ENCODE measurements at regions not wholly inside any gene's neighbourhood (a gene's known extent, or its start where the extent isn't known, plus 50 kb on each side); places are given as distances from the start of the nearest gene placed in this dataset.
"Not testable (repeated sequence)": the region's sequence is repeated elsewhere in the genome, so short reads cannot be mapped to it uniquely, and the experiment has no call there.

DNA sequence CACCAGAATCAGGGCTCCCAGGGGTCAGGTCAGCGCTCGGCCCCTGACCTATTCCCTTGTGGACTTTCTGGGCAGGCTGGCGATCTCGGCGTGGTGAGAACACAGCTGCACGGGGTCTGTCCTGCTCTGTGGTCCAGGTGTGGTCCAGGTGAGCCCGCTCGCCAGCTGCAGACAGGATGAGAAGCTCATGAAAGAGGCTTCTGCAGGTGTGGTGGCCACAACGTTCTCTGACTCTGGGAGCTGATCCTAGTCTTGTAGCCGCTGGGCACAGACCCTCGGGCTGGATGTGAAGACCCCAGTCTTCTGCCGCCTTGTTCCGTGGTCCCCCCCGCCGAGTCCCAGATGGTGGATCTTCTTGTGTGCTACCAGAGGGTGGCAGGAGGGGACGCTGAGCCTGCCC is 129.7 kb downstream of the RTP5 start:
- DNase-seq (ENCODE audit: low spot score): no peak
- no peak for FAIRE-seq

DNA sequence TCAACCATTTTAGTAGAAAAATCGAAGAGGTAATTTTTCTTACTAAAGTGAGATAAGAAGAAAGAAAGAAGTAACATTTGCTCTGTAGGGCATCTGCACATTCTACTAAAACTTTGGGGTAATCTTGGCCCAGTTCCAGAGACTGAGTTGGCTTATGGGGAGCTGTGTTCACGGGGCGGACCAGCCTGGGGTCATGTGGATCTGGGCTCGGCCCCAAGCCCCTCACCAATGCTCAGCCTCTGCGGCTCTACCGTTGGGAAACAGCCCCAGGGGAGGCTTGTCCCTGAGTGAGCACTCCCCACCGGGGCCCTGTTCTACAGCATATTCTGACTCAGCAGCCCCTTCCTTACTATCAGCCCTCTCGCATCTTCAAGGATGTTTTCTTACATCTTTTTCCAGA is 132.3 kb downstream of the RTP5 start:
- FAIRE-seq: no peak
- DNase-seq (ENCODE audit: low spot score): no peak

DNA sequence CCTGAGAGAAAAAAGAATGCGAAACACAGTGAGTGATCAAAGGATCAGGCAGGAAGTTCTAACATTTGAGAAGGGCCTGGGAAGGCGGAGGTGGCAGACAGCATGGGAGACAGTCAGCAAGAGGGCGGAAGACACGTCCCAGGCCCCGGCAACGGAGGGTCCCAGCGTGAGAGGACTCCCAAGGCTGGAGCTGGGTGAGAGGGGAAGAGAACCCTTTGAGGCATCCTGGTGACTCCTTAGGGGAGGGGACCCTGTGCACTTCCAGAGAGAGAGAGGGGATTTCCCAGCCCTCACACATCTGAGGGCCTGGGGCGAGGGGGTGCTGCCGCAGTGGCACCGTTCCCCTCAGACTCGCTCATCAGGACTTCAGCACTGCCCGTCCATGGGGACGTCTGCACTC is 133.4 kb downstream of the RTP5 start:
- FAIRE-seq (no peak), DNase-seq (ENCODE audit: low spot score) (no peak)

- no peak for DNase-seq (ENCODE audit: low spot score)
- no peak for FAIRE-seq
Measured at GRCh38 chr2:242004223-242004901, 134.8 kb downstream of the RTP5 start.

GRCh38 chr2:242004902-242005230 is 135.3 kb downstream of the RTP5 start:
- FAIRE-seq: no peak
- DNase-seq (ENCODE audit: low spot score): no peak

GRCh38 chr2:242006091-242006634 is 136.6 kb downstream of the RTP5 start:
- DNase-seq (ENCODE audit: low spot score); FAIRE-seq: not testable (repeated sequence)

GRCh38 chr2:242008908-242009307 is 139.4 kb downstream of the RTP5 start:
- not testable (repeated sequence) for FAIRE-seq; DNase-seq (ENCODE audit: low spot score)

DNA sequence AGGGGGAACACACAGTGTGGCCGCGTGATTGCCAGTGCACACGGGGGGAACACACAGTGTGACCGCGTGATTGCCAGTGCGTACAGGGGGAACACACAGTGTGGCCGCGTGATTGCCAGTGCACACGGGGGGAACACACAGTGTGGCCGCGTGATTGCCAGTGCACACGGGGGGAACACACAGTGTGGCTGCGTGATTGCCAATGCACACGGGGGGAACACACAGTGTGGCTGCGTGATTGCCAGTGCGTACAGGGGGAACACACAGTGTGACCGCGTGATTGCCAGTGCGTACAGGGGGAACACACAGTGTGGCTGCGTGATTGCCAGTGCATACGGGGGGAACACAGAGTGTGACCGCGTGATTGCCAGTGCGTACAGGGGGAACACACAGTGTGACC is 140.3 kb downstream of the RTP5 start:
- FAIRE-seq; DNase-seq (ENCODE audit: low spot score): not testable (repeated sequence)

GRCh38 chr2:242010252-242011166 is 141.0 kb downstream of the RTP5 start:
- DNase-seq (ENCODE audit: low spot score); FAIRE-seq: not testable (repeated sequence)

- FAIRE-seq (no peak), DNase-seq (ENCODE audit: low spot score) (no peak)
Measured at GRCh38 chr2:242011167-242011513, 141.6 kb downstream of the RTP5 start.

- FAIRE-seq (no peak), DNase-seq (ENCODE audit: low spot score) (no peak)
Measured at GRCh38 chr2:242011516-242011915, 142.0 kb downstream of the RTP5 start.

- no peak for DNase-seq (ENCODE audit: low spot score)
- no peak for FAIRE-seq
Measured at GRCh38 chr2:242011991-242012764, 142.6 kb downstream of the RTP5 start.

GRCh38 chr2:242012956-242013764 is 143.6 kb downstream of the RTP5 start:
- DNase-seq (ENCODE audit: low spot score): no peak
- FAIRE-seq: no peak

- no peak for FAIRE-seq
- no peak for DNase-seq (ENCODE audit: low spot score)
Measured at GRCh38 chr2:242013771-242014170, 144.2 kb downstream of the RTP5 start.

DNA sequence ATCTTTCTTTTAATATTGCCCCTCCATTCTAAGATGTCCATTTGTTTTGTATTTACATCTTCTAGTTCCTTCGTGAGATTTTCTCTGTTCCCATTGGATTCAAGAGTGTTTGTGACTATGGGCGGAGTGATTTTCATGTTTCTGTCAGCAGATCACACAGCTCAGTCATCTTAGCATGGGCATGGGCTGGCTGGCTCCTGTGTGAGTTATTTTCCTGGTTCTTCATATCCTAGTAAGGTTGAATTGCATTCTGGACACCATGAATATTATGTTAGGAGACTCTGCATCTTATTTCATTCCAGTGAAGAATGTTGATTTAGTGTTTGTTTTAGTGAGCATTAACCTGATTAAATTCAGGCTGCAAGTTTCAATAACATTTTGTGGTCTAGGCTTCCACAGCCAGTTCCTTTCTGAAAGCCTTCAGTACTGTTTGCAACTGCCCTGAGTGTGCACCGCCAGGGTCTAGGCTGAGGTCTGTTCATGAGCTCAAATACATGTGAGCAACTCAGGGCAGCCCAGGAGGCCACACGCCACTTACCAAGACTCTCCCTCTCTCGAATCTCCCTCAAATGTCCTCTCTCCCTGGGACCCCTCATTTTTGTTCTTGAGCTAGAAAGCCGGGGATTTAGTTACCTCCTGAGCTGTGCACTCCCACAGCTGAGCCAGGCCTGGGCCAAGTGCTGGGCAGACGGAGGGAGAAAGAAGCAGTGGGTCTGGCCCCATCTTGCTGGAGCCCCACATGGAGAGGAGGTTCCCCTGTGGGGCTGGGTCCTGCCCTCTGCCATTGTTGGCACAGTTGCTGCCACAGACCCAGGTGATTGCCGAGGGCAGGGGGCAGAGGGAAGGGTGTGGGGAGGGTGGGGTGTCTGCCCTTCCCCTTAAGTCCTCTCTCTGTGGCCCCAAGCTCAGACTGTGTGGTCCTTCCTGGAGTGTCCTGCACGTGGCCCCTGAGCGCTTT is 145.9 kb downstream of the RTP5 start:
- FAIRE-seq (no peak), DNase-seq (ENCODE audit: low spot score) (no peak)

GRCh38 chr2:242017086-242017485 is 147.6 kb downstream of the RTP5 start:
- FAIRE-seq: no peak

DNA sequence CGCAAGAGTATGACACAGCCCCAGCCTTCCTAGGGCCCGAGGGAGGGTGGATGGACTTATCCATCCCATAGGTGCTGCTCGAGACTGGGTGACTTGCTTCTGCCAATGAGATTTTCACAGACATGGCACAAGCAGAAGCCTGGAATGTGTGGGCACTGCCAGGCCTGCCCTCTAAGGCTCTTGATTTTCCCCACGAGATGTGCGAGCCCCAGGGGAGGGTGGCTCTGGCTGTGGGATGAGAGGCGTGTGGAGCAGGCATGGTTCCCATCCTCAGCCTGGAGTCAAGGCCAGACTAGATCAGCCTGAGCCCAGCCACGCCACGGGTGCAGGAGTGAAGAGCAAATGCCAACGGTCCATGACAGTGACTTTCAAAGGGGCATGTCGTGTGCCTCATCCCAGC is 148.9 kb downstream of the RTP5 start:
- not testable (repeated sequence) for DNase-seq (ENCODE audit: low spot score); FAIRE-seq

More at GRCh38 chr2:242017086-242017485, 147.6 kb downstream of the RTP5 start:
- no peak for DNase-seq (ENCODE audit: low spot score)

DNA sequence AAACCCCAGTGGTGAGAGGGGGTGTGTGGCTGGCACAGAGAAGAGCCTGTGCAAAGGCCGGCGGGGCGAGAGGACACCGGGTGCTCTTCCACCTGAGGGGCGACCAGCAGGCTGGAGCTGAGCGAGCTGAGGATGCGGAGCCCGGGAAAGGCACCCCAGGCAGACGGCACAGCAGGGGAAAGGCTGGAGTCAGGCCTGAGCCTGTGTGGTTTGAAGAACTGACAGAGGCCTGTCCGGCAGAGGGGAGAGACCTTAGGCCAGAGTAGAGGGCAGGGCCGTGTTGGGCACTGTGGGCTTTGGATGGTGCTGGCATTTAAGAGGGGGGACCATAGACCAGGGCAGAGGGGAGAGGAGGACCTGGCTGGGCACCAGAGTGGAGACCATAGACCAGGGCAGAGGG is 149.8 kb downstream of the RTP5 start:
- no peak for FAIRE-seq

DNA sequence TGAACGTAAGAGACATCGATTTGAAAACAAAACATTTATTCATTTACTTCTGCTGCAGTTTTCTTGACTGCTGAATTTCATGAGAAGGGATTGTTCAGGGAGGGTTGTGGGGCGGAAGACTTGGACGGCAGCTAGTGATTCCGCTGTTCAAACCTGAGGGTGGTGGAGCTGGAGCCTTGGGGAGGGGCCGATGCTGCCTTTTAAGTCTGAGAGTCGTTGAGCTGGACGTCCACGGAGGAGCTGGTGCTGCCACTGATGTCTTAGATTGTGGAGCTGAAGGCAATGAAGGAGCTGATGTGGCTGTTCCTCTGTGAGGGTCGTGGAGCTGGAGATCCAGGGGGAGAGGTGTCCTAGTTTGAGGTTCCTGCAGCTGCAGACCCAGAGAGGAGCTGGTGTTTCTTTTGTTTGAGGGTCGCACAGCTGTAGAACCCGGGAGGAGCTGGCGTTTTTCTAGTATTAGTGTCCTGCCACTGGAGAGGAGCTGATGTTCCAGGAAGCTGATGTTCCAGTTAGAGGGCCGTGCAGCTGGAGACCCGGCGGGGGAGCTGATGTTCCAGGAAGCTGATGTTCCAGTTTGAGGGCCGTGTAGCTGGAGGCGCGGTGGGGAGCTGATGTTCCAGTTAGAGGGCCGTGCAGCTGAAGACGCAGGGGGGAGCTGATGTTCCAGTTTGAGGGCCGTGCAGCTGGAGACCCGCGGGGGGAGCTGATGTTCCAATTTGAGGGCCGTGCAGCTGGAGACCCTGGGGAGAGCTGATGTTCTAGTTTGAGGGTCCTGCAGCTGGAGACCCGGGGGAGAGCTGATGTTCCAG is 150.9 kb downstream of the RTP5 start:
- DNase-seq (ENCODE audit: low spot score) (no peak), FAIRE-seq (no peak)

More for the DNA sequence above, 149.8 kb downstream of the RTP5 start:
- DNase-seq (ENCODE audit: low spot score): no peak

All from RCC 7860 (cell line).